ENCODE measurements at regions not wholly inside any gene's neighbourhood (a gene's known extent, or its start where the extent isn't known, plus 50 kb on each side); places are given as distances from the start of the nearest gene placed in this dataset.

- CTCF ChIA-PET, result no interaction called here
- POLR2A ChIA-PET, result no interaction called here
Measured at GRCh38 chr13:75231235-75231634, 250.7 kb downstream of the TBC1D4 start.

DNA sequence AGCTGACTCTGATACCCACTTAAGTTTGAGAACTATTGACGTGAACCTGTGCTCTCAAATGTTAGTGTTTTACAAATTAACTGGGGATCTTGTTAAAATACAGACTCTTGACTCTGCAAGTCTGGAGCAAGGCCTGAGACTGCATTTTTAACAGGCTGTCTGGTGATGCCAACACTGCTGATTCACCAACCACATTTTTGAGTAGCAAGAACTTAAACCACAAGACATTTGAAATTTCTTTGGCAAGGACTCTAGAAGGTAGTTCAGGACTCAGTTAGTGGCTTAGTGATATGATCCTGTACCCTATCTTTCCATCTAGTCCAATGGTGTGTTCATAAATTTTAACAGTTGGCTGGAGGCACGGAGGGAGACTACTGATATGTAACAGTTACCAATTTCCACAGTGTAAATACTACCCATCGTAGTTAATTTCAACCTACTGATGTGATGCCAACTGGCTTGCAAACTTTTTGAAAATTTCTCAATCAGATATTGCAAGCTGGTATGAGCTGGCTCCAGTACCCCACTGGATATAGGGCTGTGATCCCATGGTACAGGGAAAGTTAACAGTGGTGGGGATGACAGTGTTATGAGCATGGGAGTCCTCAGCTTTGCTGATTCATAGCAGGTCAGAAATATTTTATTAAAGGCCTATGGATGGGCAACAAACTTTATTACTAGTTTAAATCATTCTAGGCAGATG lies 255.1 kb downstream of the TBC1D4 start:
- POLR2A ChIA-PET, result no interaction called here

GRCh38 chr13:75226092-75226491 lies 255.9 kb downstream of the TBC1D4 start:
- POLR2A ChIA-PET, result no interaction called here
- CTCF ChIA-PET, result interaction anchor here (1.0 kb wide), 1 partner anchor 68 kb away, joined by 3 read pairs; no protein-coding TSS in a partner anchor

More for the DNA sequence above, 255.1 kb downstream of the TBC1D4 start:
- CTCF ChIA-PET, result interaction anchor here (0.6 kb wide), 1 partner anchor 9 kb away, joined by 3 read pairs; no protein-coding TSS in a partner anchor

- CTCF ChIA-PET, result interaction anchor here (1.0 kb wide), 1 partner anchor 68 kb away, joined by 3 read pairs; no protein-coding TSS in a partner anchor
- POLR2A ChIA-PET, result no interaction called here
Measured at GRCh38 chr13:75225288-75226032, 256.5 kb downstream of the TBC1D4 start.

DNA sequence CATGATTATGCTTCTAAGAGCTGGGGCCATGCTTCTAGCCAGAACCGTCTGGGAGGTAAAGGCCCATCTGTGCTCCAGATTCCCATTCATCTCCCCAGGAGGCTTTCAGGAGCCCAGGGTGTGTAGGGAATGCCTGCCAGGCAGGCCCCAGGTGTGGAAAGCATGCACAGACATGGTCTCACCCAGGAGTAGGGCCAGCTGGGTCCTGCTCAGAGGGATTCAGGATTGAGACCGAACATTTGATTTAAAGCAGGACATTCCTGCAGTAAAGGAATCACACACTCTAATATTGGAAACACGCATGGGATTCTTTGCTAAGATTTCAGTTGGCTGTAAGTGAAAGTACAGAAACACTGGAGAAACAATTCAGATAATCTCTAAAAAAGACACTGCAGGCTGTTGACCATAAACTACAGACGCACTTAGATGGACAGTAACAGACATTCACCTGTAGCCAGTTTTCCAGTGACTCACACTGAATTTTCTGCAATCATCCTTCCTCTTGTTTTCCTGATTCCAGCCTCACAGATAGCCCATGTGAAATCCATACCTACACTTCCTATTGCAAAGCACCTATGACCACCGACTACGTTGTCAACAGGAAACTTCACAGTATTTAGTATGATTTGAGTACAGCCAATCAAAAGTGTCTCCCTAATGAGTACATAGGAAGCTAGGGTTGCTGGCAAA lies 257.8 kb downstream of the TBC1D4 start:
- ChIA-PET CTCF (interaction anchor here (0.6 kb wide), 1 partner anchor 1673 kb away, joined by 4 read pairs; no protein-coding TSS in a partner anchor), POLR2A (no interaction called here)

DNA sequence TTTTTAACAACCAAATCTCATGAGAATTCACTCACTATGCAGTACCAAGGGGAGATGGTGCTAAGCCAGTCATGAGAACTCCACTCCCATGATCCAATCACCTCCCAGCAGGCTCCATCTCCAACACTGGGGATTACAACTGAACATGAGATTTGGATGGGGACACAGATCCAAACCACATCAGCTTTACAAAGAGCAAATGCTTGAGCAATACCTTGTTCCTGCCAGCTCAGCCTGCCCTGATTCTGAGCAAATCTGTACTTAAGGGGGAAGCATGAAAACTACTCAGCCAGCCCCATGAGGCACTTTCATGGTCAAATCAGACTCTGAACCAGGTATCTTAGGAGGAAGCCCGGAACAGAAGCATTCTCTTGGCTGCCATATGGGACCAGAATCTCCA lies 259.9 kb downstream of the TBC1D4 start:
- CTCF ChIA-PET, result no interaction called here
- POLR2A ChIA-PET, result no interaction called here

- CTCF ChIA-PET, result interaction anchor here (1.2 kb wide), 1 partner anchor 513 kb away, joined by 3 read pairs; no protein-coding TSS in a partner anchor
Measured at GRCh38 chr13:75220861-75221260, 261.1 kb downstream of the TBC1D4 start.

GRCh38 chr13:75220238-75220542 lies 261.8 kb downstream of the TBC1D4 start:
- ChIA-PET POLR2A (no interaction called here), CTCF (interaction anchor here (0.6 to 1.8 kb wide), 5 partner anchors 9 to 1503 kb away, joined by 3 to 7 read pairs (median 3); no protein-coding TSS in a partner anchor)

More at GRCh38 chr13:75220861-75221260, 261.1 kb downstream of the TBC1D4 start:
- POLR2A ChIA-PET, result no interaction called here

DNA sequence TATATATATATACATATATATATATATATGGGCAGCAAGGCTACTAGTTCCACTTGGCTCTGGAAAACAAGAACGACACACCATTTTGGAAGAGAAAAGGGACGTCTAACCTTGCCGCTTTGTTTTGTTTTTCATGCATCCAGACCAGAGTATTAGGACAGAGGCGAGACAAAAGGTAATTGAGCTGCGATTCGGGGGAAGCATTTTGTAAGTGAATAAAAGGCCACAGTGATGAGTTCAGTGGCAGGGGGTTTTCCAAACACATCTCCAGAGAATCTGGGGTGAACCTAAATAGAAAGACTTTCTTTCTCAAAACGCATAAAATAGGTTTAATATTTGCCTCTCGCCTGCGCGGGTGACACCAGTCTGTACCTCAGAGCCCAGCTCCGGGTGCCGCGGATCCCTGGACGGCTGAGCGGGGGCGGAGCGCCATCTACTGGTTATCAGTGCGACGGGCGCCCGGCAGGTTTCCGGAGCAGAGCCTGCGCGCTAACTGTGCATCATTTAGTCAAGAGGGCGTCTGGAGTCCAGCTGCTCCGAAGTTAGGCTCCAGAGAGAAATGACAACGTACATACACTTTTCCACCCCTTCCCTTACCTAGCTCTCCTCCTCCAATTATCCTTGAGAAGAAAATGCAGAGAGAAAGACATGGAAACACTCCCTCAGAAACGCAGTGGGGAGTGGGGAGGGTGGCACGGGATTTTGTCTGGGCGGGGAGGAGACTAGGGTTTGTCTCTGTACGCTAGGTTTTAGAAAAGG lies 262.3 kb downstream of the TBC1D4 start:
- POLR2A ChIA-PET, result no interaction called here
- CTCF ChIA-PET, result interaction anchor here (0.6 to 1.8 kb wide), 7 partner anchors 9 to 1520 kb away, joined by 3 to 7 read pairs (median 3); no protein-coding TSS in a partner anchor

DNA sequence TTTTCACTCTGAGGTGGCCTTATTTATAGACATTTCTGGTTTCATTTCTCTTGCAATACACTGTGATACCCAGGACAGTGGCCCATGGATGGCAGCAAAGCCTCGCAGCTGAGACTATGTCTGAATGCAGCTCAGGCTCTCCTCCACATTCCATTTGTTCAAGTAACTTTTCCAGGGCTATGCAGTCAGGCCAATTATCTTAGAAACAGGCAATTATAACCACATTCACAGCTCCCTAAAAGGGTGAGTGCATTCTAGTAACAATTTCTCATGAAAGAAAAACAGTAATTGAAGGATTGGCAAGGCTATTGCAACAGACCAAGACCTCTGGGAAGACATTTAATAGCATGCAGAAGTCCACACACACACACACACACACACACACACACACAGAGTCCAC lies 264.0 kb downstream of the TBC1D4 start:
- ChIA-PET POLR2A (no interaction called here), CTCF (interaction anchor here (0.7 kb wide), 1 partner anchor 9 kb away, joined by 3 read pairs; no protein-coding TSS in a partner anchor)

DNA sequence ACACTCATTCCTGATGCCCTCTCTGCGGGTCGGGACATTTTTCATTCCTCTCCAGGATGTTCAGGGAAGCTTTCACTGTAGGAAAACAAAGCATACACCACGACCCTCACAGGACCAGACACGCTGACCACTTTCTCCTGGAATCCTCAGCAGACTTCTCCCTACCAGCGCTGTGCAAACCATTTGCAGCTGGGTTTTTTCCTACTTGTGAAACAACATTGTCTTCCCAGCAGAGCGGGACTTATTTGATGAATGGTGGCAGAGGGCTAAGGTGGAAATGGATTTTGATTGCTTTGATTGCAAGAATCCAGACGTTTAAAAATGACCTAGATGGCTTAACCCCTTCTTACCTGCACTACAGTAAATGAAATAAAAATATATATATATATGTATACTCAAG lies 265.9 kb downstream of the TBC1D4 start:
- POLR2A ChIA-PET, result no interaction called here
- CTCF ChIA-PET, result interaction anchor here (0.6 kb wide), 2 partner anchors 260 to 1419 kb away, joined by 4 to 6 read pairs; no protein-coding TSS in a partner anchor

DNA sequence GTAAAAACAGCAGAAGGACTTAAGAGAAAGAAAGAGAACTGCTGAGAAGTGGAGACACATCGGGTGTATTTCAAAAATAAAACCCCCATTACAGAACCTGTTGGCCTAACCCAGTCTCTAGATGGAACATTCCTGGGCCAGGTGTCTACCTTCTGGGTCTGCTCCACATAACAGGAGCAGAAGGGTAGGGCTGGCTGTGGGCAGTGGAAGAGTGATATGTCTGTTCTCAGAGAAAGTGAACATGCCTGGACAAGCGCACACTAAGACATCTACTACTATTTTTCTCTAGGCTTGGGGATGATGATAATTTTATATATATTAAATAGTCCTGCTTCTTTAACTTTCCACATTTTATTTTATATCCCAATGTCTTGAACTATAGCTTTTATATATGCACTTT lies 267.1 kb downstream of the TBC1D4 start:
- POLR2A ChIA-PET, result no interaction called here
- CTCF ChIA-PET, result no interaction called here

DNA sequence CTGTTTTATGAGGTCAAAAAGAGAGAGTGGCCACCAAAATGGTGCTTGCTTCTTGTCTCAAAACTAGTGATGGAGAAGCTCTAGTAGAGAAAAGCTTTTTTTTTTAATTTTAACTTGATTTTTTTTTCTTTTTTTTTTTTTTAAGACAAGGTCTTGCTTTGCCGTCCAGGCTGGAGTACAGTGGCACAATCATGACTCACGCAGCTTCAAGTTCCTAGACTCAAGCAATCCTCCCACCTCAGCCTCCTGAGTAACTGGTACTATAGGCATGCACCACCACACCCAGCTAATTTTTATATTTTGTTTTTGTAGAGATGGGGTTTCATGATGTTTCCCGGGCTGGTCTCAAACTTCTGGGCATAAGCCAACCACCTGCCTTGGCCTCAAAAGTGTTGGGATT lies 279.0 kb downstream of the TBC1D4 start:
- ChIA-PET POLR2A (no interaction called here), CTCF (no interaction called here)

DNA sequence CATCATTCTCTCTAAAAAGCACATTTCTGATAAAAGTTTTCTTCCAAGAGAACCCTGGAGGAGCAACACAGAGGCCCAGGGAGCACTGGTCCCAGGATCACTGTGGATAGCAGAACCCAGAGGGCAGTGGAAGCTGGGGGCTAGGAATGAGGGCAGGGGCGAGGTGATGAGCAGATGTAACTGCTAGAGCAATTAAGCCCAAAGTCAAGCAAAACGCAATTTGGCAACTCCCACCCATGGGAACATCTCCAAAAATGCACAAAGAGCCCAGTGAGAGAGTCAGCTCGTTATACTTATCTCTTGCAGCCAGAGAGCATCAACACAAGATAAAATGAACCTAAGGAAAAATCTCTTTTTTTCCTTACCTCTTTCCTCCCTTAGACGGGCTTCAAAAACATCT lies 284.2 kb downstream of the TBC1D4 start:
- POLR2A ChIA-PET, result no interaction called here
- CTCF ChIA-PET, result no interaction called here

DNA sequence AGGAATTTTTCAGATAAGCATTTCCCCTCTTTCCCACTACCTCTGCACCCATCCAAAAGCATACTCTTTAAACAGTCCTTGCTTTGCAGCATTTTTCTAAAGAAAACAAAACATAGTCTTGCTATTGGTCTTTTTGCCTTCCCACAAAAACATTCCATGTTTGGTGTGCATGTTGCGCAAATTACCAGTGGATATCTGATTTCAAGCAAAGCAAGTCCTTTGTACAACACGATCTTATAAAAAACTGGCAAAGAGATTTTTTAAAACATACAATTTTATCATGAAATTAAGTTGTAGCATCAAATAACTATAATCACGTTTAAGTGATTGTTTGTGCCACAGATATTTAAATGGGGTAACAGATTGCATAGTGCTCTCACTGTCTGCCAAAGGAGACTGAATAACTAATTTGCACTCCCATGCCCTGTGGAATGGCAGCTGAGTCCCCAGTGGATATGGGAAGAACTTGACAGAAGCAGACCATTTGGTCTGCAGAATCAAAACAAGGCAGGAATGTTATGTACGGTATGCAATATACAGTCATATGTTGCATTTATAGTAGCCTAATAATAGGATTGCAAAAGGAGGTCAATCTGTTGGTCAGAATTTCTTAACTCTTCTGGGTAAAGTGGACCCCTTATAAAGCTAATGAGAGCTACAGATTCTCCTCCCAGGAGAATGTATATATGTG lies 285.7 kb downstream of the TBC1D4 start:
- ChIA-PET POLR2A (no interaction called here), CTCF (no interaction called here)

DNA sequence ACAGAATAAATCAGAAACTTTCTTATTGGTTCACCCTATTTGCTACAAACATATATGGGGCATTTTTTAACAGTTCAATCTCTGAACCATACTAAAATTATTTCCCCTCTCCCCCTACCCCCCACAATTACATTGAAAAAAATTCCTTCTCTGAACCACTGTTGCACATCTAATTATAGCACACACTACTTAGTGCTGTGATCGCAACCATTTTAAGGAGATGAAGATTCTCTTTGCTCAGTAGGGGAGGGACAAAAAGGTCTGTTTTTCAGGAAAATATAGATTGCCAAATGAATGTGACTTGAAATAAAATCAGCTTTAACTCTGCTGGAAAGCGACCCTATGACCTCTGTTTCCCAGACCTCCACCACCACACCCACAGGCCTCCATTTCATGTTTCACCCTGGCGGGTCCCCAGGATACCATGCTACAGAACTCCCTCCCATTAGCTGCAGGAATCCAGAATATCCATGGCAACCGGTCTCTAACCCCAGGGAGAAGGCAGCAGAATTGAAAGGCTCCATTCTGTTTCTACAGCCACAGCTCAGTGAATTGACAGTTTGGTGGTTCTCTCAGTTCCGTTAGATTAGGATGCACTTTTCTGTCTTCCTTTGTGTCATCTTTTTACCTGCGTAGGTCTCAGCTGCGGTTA lies 286.3 kb downstream of the TBC1D4 start:
- POLR2A ChIA-PET, result no interaction called here
- CTCF ChIA-PET, result no interaction called here

DNA sequence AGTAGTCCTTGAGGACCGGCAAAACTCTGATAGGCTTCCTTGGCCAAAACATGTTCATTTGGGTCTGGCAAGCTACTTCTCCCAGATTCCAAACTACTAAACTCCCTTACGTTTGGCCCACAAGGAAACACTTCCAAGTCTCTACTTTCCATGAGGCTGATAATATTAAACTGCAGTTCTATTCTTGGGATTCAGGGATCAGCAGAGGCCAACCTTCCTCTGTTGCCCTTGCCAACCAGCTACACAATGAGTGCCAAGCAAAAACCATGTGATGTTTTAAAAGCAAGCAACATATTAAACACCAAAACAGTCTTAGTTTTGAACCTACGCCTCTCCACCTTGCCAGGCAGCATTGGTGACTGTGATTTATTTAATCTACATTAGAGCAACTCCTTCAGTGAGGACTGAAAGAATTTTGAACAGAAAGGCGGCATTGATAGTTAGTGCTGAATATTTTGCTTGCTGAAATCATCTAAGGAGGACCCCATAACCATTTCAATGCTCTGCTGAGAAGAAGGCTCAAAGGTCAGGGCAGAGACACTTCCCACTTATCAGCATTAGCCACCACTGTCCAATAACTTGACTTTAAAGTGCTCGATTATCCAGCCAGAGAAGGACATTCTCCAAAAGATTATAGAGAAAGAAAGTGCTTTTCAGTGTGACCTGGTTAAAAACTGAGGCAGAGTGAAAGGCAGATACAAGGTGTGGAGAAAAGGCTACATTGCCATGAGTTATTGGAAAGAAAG lies 287.1 kb downstream of the TBC1D4 start:
- CTCF ChIA-PET, result no interaction called here
- POLR2A ChIA-PET, result no interaction called here

- POLR2A ChIA-PET, result no interaction called here
- CTCF ChIA-PET, result interaction anchor here (0.5 kb wide), 1 partner anchor 504 kb away, joined by 3 read pairs; no protein-coding TSS in a partner anchor
Measured at GRCh38 chr13:75186379-75186778, 295.6 kb downstream of the TBC1D4 start.

Data from activated CD8-positive, alpha-beta memory T cell treated with anti-CD3 and anti-CD28 coated beads for 36 hours (primary cell).